Choroid plexus epithelial cell (primary cell): ENCODE measurements at regions not wholly inside any gene's neighbourhood (a gene's known extent, or its start where the extent isn't known, plus 50 kb on each side); places are given as distances from the start of the nearest gene placed in this dataset.

ENCODE experiments used
- DNase-seq: peaks from one replicate; pipeline ENCODE4 v3.0.0-alpha.2; 2010; ENCODE audit warnings: low read depth
- H3K4me3 ChIP-seq: 2 replicates; pipeline ENCODE4 v1.5.1; 2011; ENCODE audit warnings: low read depth, mild to moderate bottlenecking, control low read depth, low read length, moderate library complexity
- CTCF ChIP-seq: conservative IDR thresholded peaks from 2 replicates; pipeline ENCODE4 v1.5.1; 2011; ENCODE audit warnings: low read depth, mild to moderate bottlenecking, control low read depth, inconsistent platforms, low read length, moderate library complexity

- no peak overlapping the region for H3K4me3 ChIP-seq
- peak; percentile 66 for DNase-seq
- no peak for TF ChIP-seq CTCF
These were observed 203.6 kb downstream of the UBE2E3 start for GRCh38 chr2:181183878-181184542.

- TF ChIP-seq CTCF: no peak
- DNase-seq: no peak
- H3K4me3 ChIP-seq: no peak overlapping the region
These were observed 205.0 kb downstream of the UBE2E3 start for GRCh38 chr2:181185421-181185820.

- no peak for TF ChIP-seq CTCF
- no peak overlapping the region for H3K4me3 ChIP-seq
- peak; percentile 32 for DNase-seq
These were observed 205.5 kb downstream of the UBE2E3 start for GRCh38 chr2:181185948-181186347.

- no peak for TF ChIP-seq CTCF
These were observed 208.2 kb downstream of the UBE2E3 start for GRCh38 chr2:181188605-181189004.

GRCh38 chr2:181189951-181190350 is 209.5 kb downstream of the UBE2E3 start:
- no peak overlapping the region for H3K4me3 ChIP-seq
- no peak for DNase-seq
- TF ChIP-seq CTCF: no peak

More at GRCh38 chr2:181188605-181189004, 208.2 kb downstream of the UBE2E3 start:
- H3K4me3 ChIP-seq: no peak overlapping the region
- no peak for DNase-seq

GRCh38 chr2:181190711-181191110 is 210.3 kb downstream of the UBE2E3 start:
- DNase-seq: peak; percentile 7
- no peak for TF ChIP-seq CTCF
- H3K4me3 ChIP-seq: no peak overlapping the region

GRCh38 chr2:181193550-181193949 is 213.1 kb downstream of the UBE2E3 start:
- H3K4me3 ChIP-seq: no peak overlapping the region
- DNase-seq: no peak
- no peak for TF ChIP-seq CTCF
